IMR-90 (cell line): ENCODE measurements at regions not wholly inside any gene's neighbourhood (a gene's known extent, or its start where the extent isn't known, plus 50 kb on each side); places are given as distances from the start of the nearest gene placed in this dataset.

Source experiments
- ATAC-seq: fragments of 200-7000 bp; cut with Tn5 transposase; 2 replicates; pipeline ENCODE4 v1.9.1; 2020; ENCODE audit warnings: low read depth, mild to moderate bottlenecking, moderate library complexity
- BruUV-seq: library from RNA; stranded (reverse); fragments of 400-500 nt; replicated peaks from 2 replicates; lab custom pipeline; 2021; lab: Mats Ljungman, UMichigan
- CTCF ChIA-PET: fragments of 300-600 bp; formaldehyde crosslinking; extraction: SDS; loops from one replicate; lab custom pipeline; 2021; ENCODE audit warnings: antibody characterized with exemption; lab: Yijun Ruan, JAX
- POLR2A ChIA-PET: fragments of 300-600 bp; sonication (Branson Sonifier 250); formaldehyde crosslinking; loops from one replicate; lab custom pipeline; 2022; ENCODE audit warnings: antibody characterized with exemption; ENCODE audit not compliant: unreplicated experiment; lab: Charles Lee
- DNase-seq: peaks from one replicate; pipeline ENCODE4 v3.0.0; 2013
- H2AFZ ChIP-seq: replicated peaks from 2 replicates; pipeline ENCODE3; 2013; ENCODE audit warnings: low read length, mild to moderate bottlenecking; ENCODE audit not compliant: poor library complexity
- H2AK5ac ChIP-seq: 2 replicates; pipeline ENCODE4 v1.6.1; 2013; ENCODE audit warnings: low read depth, low read length, inconsistent platforms
- H2AK9ac ChIP-seq: replicated peaks from 2 replicates; pipeline ENCODE3; 2013; ENCODE audit warnings: mild to moderate bottlenecking, low read depth, low read length, moderate library complexity; ENCODE audit not compliant: poor library complexity
- H2BK120ac ChIP-seq: 2 replicates; pipeline ENCODE4 v1.6.1; 2013; ENCODE audit warnings: low read depth, low read length, inconsistent platforms
- H2BK15ac ChIP-seq: 3 replicates; pipeline ENCODE4 v1.6.1; 2013; ENCODE audit warnings: low read depth, low read length, inconsistent platforms
- H2BK20ac ChIP-seq: 2 replicates; pipeline ENCODE4 v1.6.1; 2013; ENCODE audit warnings: low read depth, mild to moderate bottlenecking, inconsistent platforms, low read length, moderate library complexity
- H2BK5ac ChIP-seq: 2 replicates; pipeline ENCODE4 v1.6.1; 2013; ENCODE audit warnings: mild to moderate bottlenecking, low read depth, low read length, inconsistent platforms; ENCODE audit not compliant: poor library complexity, severe bottlenecking
- H3K14ac ChIP-seq: replicated peaks from 2 replicates; pipeline ENCODE4 v1.6.1; 2013; ENCODE audit warnings: low read depth, low read length, inconsistent platforms
- H3K18ac ChIP-seq: 2 replicates; pipeline ENCODE4 v1.6.1; 2013; ENCODE audit warnings: low read depth, low read length, control low read depth
- H3K23ac ChIP-seq: 2 replicates; pipeline ENCODE4 v1.6.1; 2013; ENCODE audit warnings: low read depth, low read length, inconsistent platforms
- H3K27ac ChIP-seq: 2 replicates; pipeline ENCODE4 v1.5.1; 2013; ENCODE audit warnings: mild to moderate bottlenecking, control low read depth, low read length; ENCODE audit not compliant: insufficient read depth
- H3K27me3 ChIP-seq: 2 replicates; pipeline ENCODE4 v1.6.1; 2013; ENCODE audit warnings: low read length; ENCODE audit not compliant: control insufficient read depth, insufficient read depth
- H3K36me3 ChIP-seq: 2 replicates; pipeline ENCODE4 v1.6.1; 2013; ENCODE audit warnings: low read length, mixed read lengths; ENCODE audit not compliant: control insufficient read depth, insufficient read depth
- H3K4ac ChIP-seq: 2 replicates; pipeline ENCODE4 v1.6.1; 2013; ENCODE audit warnings: low read depth, low read length, inconsistent platforms
- H3K4me1 ChIP-seq: 2 replicates; pipeline ENCODE4 v1.6.1; 2013; ENCODE audit warnings: low read length, mixed read lengths; ENCODE audit not compliant: control insufficient read depth, insufficient read depth
- H3K4me2 ChIP-seq: 2 replicates; pipeline ENCODE4 v1.6.1; 2013; ENCODE audit warnings: low read depth, mild to moderate bottlenecking, control low read depth, low read length, moderate library complexity
- H3K4me3 ChIP-seq: 2 replicates; pipeline ENCODE4 v1.5.1; 2013; ENCODE audit warnings: low read depth, mild to moderate bottlenecking, control low read depth, low read length, moderate library complexity; ENCODE audit not compliant: insufficient read depth
- H3K56ac ChIP-seq: 2 replicates; pipeline ENCODE4 v1.6.1; 2013; ENCODE audit warnings: low read length, inconsistent platforms; ENCODE audit not compliant: insufficient read depth; ENCODE audit errors: extremely low read depth
- H3K79me1 ChIP-seq, 2 experiments: 2 replicates each; pipeline ENCODE4 v1.6.1; 2013; ENCODE audit warnings: low read length in 2 of 2, inconsistent platforms in 1 of 2, low read depth in 1 of 2
- H3K9ac ChIP-seq: 2 replicates; pipeline ENCODE4 v1.6.1; 2013; ENCODE audit warnings: low read depth, low read length, control low read depth
- H3K9me1 ChIP-seq: 2 replicates; pipeline ENCODE4 v1.6.1; 2013; ENCODE audit warnings: low read length, inconsistent platforms; ENCODE audit not compliant: insufficient read depth
- H3K9me3 ChIP-seq: 2 replicates; pipeline ENCODE4 v1.6.1; 2013; ENCODE audit warnings: low read length; ENCODE audit not compliant: control insufficient read depth, insufficient read depth
- H4K20me1 ChIP-seq: 2 replicates; pipeline ENCODE4 v1.6.1; 2013; ENCODE audit warnings: low read length, inconsistent platforms; ENCODE audit not compliant: insufficient read depth
- H4K5ac ChIP-seq: 2 replicates; pipeline ENCODE4 v1.6.1; 2013; ENCODE audit warnings: mild to moderate bottlenecking, low read depth, low read length, control low read depth
- H4K8ac ChIP-seq, 2 experiments: 2 replicates each; pipeline ENCODE4 v1.6.1; 2013; ENCODE audit warnings: low read depth in 2 of 2, low read length in 2 of 2, control low read depth in 1 of 2, inconsistent platforms in 1 of 2
- H4K91ac ChIP-seq: 2 replicates; pipeline ENCODE4 v1.6.1; 2013; ENCODE audit warnings: low read depth, low read length, inconsistent platforms; ENCODE audit not compliant: insufficient read depth
- MAFK ChIP-seq: IDR thresholded peaks from 2 replicates; pipeline ENCODE4 v1.6.1; 2012; ENCODE audit warnings: low read depth, low read length, improper control_type of control experiment
- NFE2L2 ChIP-seq: fragments of 150-350 bp; IDR thresholded peaks from 2 replicates; pipeline ENCODE4 v1.6.1; 2016; ENCODE audit warnings: low read depth, mild to moderate bottlenecking, low read length
- WGBS, 2 experiments: methylation state at CpG; one replicate each; pipeline versions ENCODE4 v1.1.5 to v1.1.7; 2013; ENCODE audit warnings: missing lambda C conversion rate in 2 of 2; ENCODE audit not compliant: insufficient read length in 1 of 2; ENCODE audit errors: extremely low coverage in 2 of 2; 5-methylcytosine and 5-hydroxymethylcytosine counted together
- dilution Hi-C: fragments of 300-500 bp; cut with HindIII; formaldehyde crosslinking; loops from one replicate; pipeline ENCODE4 v1.14.3; 2018; ENCODE audit warnings: low sequenced_read_pairs; ENCODE audit not compliant: unreplicated experiment
- in situ Hi-C: fragments of 300-500 bp; cut with MboI; formaldehyde crosslinking; loops from 3 replicates; pipeline ENCODE4 v1.14.3; 2019; ENCODE audit warnings: low sequenced_read_pairs, inconsistent platforms, mixed read lengths
- intact Hi-C: fragments of 100-400 bp; cut with micrococcal nuclease; formaldehyde crosslinking; loops from 2 replicates; pipeline ENCODE4 v1.10.0; 2022

DNA sequence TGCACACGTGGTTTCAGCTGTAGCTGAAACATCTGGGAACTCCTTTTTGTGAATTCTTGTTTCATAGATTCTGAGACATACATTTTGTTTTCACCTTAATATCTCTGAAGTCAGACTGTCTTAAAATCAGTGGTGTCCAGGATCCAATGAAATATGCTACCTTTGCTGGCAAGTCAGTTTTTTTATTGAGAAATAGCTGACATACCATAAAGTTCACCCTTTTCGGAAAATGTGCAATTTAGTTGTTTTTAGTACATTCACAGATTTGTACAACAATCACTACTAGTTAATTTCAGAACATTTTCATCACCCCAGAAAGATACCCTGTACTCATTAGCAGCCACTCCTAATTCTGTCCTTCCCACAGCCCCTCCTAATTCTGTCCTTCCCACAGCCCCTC, 243.7 kb downstream of the GLI2 start:
- H2AK5ac ChIP-seq = no peak overlapping the region
- WGBS, 2 experiments = no CpG with 5 or more reads among the region's 2 CpGs
- dilution Hi-C loops (no loop called here), in situ Hi-C loops (no loop called here), intact Hi-C loops (loop anchor here (2.0 kb wide), 1 partner anchor 91 kb away; no protein-coding TSS in a partner anchor)
- H4K8ac ChIP-seq = no peak overlapping the region
- H2BK5ac ChIP-seq = no peak overlapping the region
- DNase-seq (no peak), ATAC-seq (no peak)
- no peak overlapping the region for H3K18ac ChIP-seq
- no peak overlapping the region for H2AK9ac ChIP-seq
- H3K14ac ChIP-seq = no peak overlapping the region
- CTCF ChIA-PET = no interaction called here
- H3K4me2 ChIP-seq = no peak overlapping the region
- H3K9me3 ChIP-seq = no peaks in the 10 kb centered on the region
- peaks cover 7% of the 10 kb centered on the region; the same call in 1 of the 2 replicates for H3K9me1 ChIP-seq
- TF ChIP-seq NFE2L2 = no peak
- peak; percentile 42; the same call in 1 of the 2 replicates for TF ChIP-seq MAFK
- H2BK120ac ChIP-seq = no peak overlapping the region
- H2BK20ac ChIP-seq = no peak overlapping the region
- peaks cover 72% of the 10 kb centered on the region for H3K36me3 ChIP-seq
- no peak overlapping the region for H2BK15ac ChIP-seq
- H4K91ac ChIP-seq = no peak overlapping the region
- 0 out of 2 replicates have a peak, but pooled peaks cover 2% of the 10 kb centered on the region for H3K4me1 ChIP-seq
- no peak overlapping the region for H3K9ac ChIP-seq
- H3K27ac ChIP-seq = no peak overlapping the region
- no peak overlapping the region for H3K56ac ChIP-seq
- no peak overlapping the region for H3K4ac ChIP-seq
- POLR2A ChIA-PET = no interaction called here
- H3K4me3 ChIP-seq = no peak overlapping the region
- no TSS peak for BruUV-seq
- H3K23ac ChIP-seq = no peak overlapping the region
- H2AFZ ChIP-seq = no peak overlapping the region
- peaks cover 14 to 28% of the 10 kb centered on the region in 2 experiments; a peak in 3 of 4 replicates for H3K79me1 ChIP-seq
- no peak overlapping the region for H4K5ac ChIP-seq
- H4K20me1 ChIP-seq = peaks cover 6% of the 10 kb centered on the region
- H3K27me3 ChIP-seq = no peaks in the 10 kb centered on the region
